ENCODE measurements at regions not wholly inside any gene's neighbourhood (a gene's known extent, or its start where the extent isn't known, plus 50 kb on each side); places are given as distances from the start of the nearest gene placed in this dataset.

DNA sequence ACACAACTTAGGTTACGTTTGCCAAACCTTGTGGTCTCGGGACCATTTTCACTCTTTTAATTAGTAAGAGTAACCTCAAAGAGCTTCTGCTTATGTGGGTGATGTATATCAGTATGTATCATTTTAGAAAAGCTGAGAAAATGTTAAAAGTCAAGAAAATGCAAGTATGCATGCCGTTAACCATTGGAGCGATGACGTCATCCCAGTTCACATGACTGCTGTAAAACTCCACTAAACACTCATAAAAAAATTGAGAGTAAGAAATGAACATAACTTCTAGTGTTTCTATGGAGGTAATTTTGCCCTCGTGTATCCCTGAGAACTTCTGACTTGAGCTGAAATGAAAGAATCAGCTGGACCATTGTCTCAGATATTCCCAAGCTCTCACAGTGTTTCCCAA is 250.0 kb upstream of the CDH4 start:
- no peaks in the 10 kb centered on the region for H3K27me3 Mint-ChIP-seq (ENCODE audit: unreplicated experiment)
- DNase-seq (ENCODE audit: extremely low spot score, unreplicated experiment), result no peak
- no peak overlapping the region for H3K4me3 Mint-ChIP-seq (ENCODE audit: unreplicated experiment)
- no peak overlapping the region for H3K27ac Mint-ChIP-seq (ENCODE audit: unreplicated experiment)
- no peaks in the 10 kb centered on the region for H3K9me3 Mint-ChIP-seq (ENCODE audit: unreplicated experiment)
- no peaks in the 10 kb centered on the region for H3K4me1 Mint-ChIP-seq (ENCODE audit: unreplicated experiment)
- TF ChIP-seq, protein P1, sequence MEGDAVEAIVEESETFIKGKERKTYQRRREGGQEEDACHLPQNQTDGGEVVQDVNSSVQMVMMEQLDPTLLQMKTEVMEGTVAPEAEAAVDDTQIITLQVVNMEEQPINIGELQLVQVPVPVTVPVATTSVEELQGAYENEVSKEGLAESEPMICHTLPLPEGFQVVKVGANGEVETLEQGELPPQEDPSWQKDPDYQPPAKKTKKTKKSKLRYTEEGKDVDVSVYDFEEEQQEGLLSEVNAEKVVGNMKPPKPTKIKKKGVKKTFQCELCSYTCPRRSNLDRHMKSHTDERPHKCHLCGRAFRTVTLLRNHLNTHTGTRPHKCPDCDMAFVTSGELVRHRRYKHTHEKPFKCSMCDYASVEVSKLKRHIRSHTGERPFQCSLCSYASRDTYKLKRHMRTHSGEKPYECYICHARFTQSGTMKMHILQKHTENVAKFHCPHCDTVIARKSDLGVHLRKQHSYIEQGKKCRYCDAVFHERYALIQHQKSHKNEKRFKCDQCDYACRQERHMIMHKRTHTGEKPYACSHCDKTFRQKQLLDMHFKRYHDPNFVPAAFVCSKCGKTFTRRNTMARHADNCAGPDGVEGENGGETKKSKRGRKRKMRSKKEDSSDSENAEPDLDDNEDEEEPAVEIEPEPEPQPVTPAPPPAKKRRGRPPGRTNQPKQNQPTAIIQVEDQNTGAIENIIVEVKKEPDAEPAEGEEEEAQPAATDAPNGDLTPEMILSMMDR (IDR thresholded peaks at IDR 0.05), result no peak
- H3K36me3 Mint-ChIP-seq (ENCODE audit: unreplicated experiment), result no peaks in the 10 kb centered on the region

DNA sequence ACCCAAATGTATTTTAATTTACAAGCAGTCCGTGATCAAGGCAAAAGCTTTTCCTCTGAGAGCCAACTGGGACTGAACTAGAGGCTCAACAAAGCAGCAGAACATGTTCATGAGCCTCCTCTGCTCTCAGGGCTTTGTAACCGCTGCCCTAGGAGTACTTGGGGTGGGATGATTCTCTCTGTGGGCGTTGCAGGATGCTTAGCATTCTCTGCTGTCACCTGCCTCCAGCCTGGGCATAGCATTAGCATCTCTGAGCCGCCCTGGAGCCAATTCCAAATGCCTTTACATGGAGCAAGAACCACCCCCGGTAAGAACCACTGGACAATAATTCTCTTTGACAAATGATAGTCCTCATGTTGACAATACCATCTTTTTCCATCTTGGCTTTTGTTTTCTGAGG is 237.6 kb upstream of the CDH4 start:
- H3K4me1 Mint-ChIP-seq (ENCODE audit: unreplicated experiment), result no peaks in the 10 kb centered on the region
- H3K4me3 Mint-ChIP-seq (ENCODE audit: unreplicated experiment), result no peak overlapping the region
- DNase-seq (ENCODE audit: extremely low spot score, unreplicated experiment), result no peak
- no peak overlapping the region for H3K27ac Mint-ChIP-seq (ENCODE audit: unreplicated experiment)
- TF ChIP-seq, protein P1 (IDR thresholded peaks at IDR 0.05), result no peak
- peaks cover 15% of the 10 kb centered on the region for H3K9me3 Mint-ChIP-seq (ENCODE audit: unreplicated experiment)
- no peaks in the 10 kb centered on the region for H3K27me3 Mint-ChIP-seq (ENCODE audit: unreplicated experiment)
- H3K36me3 Mint-ChIP-seq (ENCODE audit: unreplicated experiment), result no peaks in the 10 kb centered on the region

DNA sequence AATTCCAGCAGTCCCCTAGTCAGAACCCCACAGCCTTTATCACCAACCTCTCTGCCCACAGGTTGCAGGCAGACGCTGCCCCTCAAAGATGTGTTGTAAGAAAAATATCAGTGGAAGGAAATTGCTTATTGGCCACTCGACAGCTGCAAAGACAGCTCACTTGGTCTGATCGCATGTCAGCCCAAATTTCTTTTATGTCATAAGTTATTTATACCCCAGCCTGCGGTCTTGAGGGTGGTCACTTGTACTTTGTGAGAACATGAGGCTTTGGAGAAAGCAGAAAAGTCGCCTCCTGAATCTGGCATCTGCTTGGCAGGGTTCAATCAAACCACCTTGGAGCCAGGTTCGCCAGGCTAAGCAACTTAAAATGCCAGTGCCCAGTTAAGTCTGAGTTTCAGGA is 236.5 kb upstream of the CDH4 start:
- H3K4me1 Mint-ChIP-seq (ENCODE audit: unreplicated experiment), result no peaks in the 10 kb centered on the region
- no peaks in the 10 kb centered on the region for H3K36me3 Mint-ChIP-seq (ENCODE audit: unreplicated experiment)
- H3K9me3 Mint-ChIP-seq (ENCODE audit: unreplicated experiment), result peaks cover 19% of the 10 kb centered on the region
- TF ChIP-seq, protein P1 (IDR thresholded peaks at IDR 0.05), result no peak
- H3K4me3 Mint-ChIP-seq (ENCODE audit: unreplicated experiment), result no peak overlapping the region
- no peak overlapping the region for H3K27ac Mint-ChIP-seq (ENCODE audit: unreplicated experiment)
- H3K27me3 Mint-ChIP-seq (ENCODE audit: unreplicated experiment), result no peaks in the 10 kb centered on the region
- no peak for DNase-seq (ENCODE audit: extremely low spot score, unreplicated experiment)

DNA sequence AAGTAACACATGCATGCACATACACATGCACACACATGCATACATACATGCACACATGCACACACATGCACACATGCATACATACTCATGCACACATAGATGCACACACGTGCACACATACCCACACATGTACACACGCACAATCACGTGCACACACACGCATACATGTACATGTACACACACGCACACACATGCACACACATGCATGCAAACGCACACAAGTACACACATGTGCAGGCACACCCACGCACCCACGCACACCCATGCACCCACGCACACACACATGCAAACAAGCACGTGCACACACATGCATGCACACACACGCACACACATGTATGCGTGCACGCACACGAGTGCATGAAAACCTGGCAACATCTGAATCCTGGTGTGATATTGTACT is 232.7 kb upstream of the CDH4 start:
- Mint-ChIP-seq H3K36me3 (ENCODE audit: unreplicated experiment) (no peaks in the 10 kb centered on the region), H3K27me3 (ENCODE audit: unreplicated experiment) (no peaks in the 10 kb centered on the region), H3K27ac (ENCODE audit: unreplicated experiment) (no peak overlapping the region), H3K4me1 (ENCODE audit: unreplicated experiment) (no peaks in the 10 kb centered on the region), H3K9me3 (ENCODE audit: unreplicated experiment) (peaks cover 19% of the 10 kb centered on the region), H3K4me3 (ENCODE audit: unreplicated experiment) (no peak overlapping the region)
- no peak for DNase-seq (ENCODE audit: extremely low spot score, unreplicated experiment)
- TF ChIP-seq, protein P1 (IDR thresholded peaks at IDR 0.05), result no peak

DNA sequence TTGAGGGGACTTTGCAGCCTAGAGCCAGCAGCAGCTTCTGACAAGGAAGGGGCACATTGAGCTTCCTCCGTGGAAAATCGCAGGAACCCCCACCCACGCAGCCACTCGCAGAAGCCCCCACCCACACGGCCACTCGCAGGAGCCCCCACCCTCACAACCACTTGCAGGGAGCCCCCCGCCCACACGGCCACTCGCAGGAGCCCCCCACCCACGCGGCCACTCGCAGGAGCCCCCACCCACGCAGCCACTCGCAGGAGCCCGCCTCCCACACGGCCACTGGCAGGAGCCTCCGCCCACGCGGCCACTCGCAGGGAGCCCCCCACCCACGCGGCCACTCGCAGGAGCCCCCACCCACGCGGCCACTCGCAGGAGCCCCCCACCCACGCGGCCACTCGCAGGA is 228.4 kb upstream of the CDH4 start:
- no peak for DNase-seq (ENCODE audit: extremely low spot score, unreplicated experiment)
- H3K36me3 Mint-ChIP-seq (ENCODE audit: unreplicated experiment), result no peaks in the 10 kb centered on the region
- peaks cover 9% of the 10 kb centered on the region for H3K9me3 Mint-ChIP-seq (ENCODE audit: unreplicated experiment)
- H3K27me3 Mint-ChIP-seq (ENCODE audit: unreplicated experiment), result no peaks in the 10 kb centered on the region
- no peak overlapping the region for H3K4me3 Mint-ChIP-seq (ENCODE audit: unreplicated experiment)
- H3K4me1 Mint-ChIP-seq (ENCODE audit: unreplicated experiment), result no peaks in the 10 kb centered on the region
- TF ChIP-seq, protein P1 (IDR thresholded peaks at IDR 0.05), result no peak
- H3K27ac Mint-ChIP-seq (ENCODE audit: unreplicated experiment), result no peak overlapping the region
